AG04449 (cell line): ENCODE measurements at regions not wholly inside any gene's neighbourhood (a gene's known extent, or its start where the extent isn't known, plus 50 kb on each side); places are given as distances from the start of the nearest gene placed in this dataset.
A peak's percentile ranks its signal among the peaks of the same experiment; 100 is the strongest.

Experiments
- CTCF ChIA-PET: fragments of 350-600 bp; formaldehyde crosslinking; extraction: SDS; loops from one replicate; lab custom pipeline; 2021; ENCODE audit warnings: antibody characterized with exemption; lab: Yijun Ruan, JAX
- POLR2A ChIA-PET: fragments of 400-600, 350-600 bp; formaldehyde crosslinking; extraction: SDS; loops from one replicate; lab custom pipeline; 2020; ENCODE audit warnings: antibody characterized with exemption, inconsistent platforms; lab: Yijun Ruan, JAX
- DNase-seq: peaks from one replicate; pipeline ENCODE4 v3.0.0-alpha.2; 2010; ENCODE audit warnings: low read depth, low spot score
- H3K4me3 ChIP-seq: 2 replicates; pipeline ENCODE4 v1.5.1; 2011; ENCODE audit warnings: low read depth, mild to moderate bottlenecking, control low read depth, low read length
- CTCF ChIP-seq: IDR thresholded peaks from one replicate; pipeline ENCODE4 v1.5.1; 2011; ENCODE audit warnings: mild to moderate bottlenecking, moderate library complexity, low read length, control low read depth, inconsistent platforms; ENCODE audit not compliant: insufficient read depth; ENCODE audit errors: missing control alignments

GRCh38 chr12:28622406-28622805 lies 432.1 kb downstream of the CCDC91 start:
- TF ChIP-seq CTCF, result no peak
- peak; percentile 54 for DNase-seq
- CTCF ChIA-PET, result no interaction called here
- no peak overlapping the region for H3K4me3 ChIP-seq
- POLR2A ChIA-PET, result no interaction called here

- H3K4me3 ChIP-seq, result no peak overlapping the region
- POLR2A ChIA-PET, result no interaction called here
Measured at GRCh38 chr12:28626504-28626903, 436.2 kb downstream of the CCDC91 start.

GRCh38 chr12:28629691-28630090 lies 439.4 kb downstream of the CCDC91 start:
- TF ChIP-seq CTCF, result no peak
- no peak overlapping the region for H3K4me3 ChIP-seq
- POLR2A ChIA-PET, result no interaction called here
- CTCF ChIA-PET, result no interaction called here
- no peak for DNase-seq

More at GRCh38 chr12:28626504-28626903, 436.2 kb downstream of the CCDC91 start:
- CTCF ChIA-PET, result interaction anchor here (1.1 to 1.4 kb wide), 2 partner anchors 9 to 18 kb away, joined by 3 read pairs; no protein-coding TSS in a partner anchor
- TF ChIP-seq CTCF, result no peak
- DNase-seq, result no peak

- CTCF ChIA-PET, result interaction anchor here (1.7 kb wide), 1 partner anchor 9 kb away, joined by 6 read pairs; no protein-coding TSS in a partner anchor
- TF ChIP-seq CTCF, result no peak
- no peak for DNase-seq
- POLR2A ChIA-PET, result no interaction called here
- H3K4me3 ChIP-seq, result no peak overlapping the region
Measured at GRCh38 chr12:28631831-28632230, 441.6 kb downstream of the CCDC91 start.

- CTCF ChIA-PET, result interaction anchor here (1.4 kb wide), 1 partner anchor 9 kb away, joined by 6 read pairs; no protein-coding TSS in a partner anchor
Measured at GRCh38 chr12:28640519-28640918, 450.3 kb downstream of the CCDC91 start.

GRCh38 chr12:28645436-28645835 lies 455.2 kb downstream of the CCDC91 start:
- POLR2A ChIA-PET, result no interaction called here
- CTCF ChIA-PET, result no interaction called here
- no peak for DNase-seq
- no peak for TF ChIP-seq CTCF
- no peak overlapping the region for H3K4me3 ChIP-seq

More at GRCh38 chr12:28640519-28640918, 450.3 kb downstream of the CCDC91 start:
- no peak for TF ChIP-seq CTCF
- POLR2A ChIA-PET, result no interaction called here
- H3K4me3 ChIP-seq, result no peak overlapping the region
- DNase-seq, result no peak
